HL-60 (cell line): ENCODE measurements at regions not wholly inside any gene's neighbourhood (a gene's known extent, or its start where the extent isn't known, plus 50 kb on each side); places are given as distances from the start of the nearest gene placed in this dataset.

Experiments used
- TF ChIP-seq, protein P1 (sequence below): IDR thresholded peaks from one replicate; pipeline ENCODE4 v1.5.1; 2011; ENCODE audit warnings: low read length, control low read depth, inconsistent platforms; ENCODE audit not compliant: insufficient read depth
- TF ChIP-seq, protein P2 (sequence below): IDR thresholded peaks from 2 replicates; pipeline ENCODE4 v1.6.1; 2012; ENCODE audit warnings: low read depth; ENCODE audit not compliant: insufficient replicate concordance

DNA sequence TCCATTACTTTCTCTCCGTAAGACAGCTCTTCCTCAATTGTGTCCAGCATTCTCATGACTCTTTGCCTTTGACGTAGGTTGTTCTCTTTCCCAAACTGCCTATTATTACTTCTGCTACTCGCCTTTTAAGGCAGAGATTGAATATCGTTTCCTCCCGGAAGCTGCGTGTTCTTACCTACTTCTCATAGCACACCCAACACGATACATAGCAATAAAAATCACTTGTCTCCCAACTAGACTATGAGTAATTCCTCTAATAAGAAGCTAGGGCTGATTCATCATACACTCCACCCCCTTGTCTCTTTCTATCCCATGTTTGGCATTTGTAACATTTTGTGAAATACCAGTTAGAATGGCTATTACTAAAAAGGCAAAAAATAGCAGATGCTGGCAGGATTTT is 55.8 kb upstream of the SGIP1 start:
- TF ChIP-seq, protein P1, sequence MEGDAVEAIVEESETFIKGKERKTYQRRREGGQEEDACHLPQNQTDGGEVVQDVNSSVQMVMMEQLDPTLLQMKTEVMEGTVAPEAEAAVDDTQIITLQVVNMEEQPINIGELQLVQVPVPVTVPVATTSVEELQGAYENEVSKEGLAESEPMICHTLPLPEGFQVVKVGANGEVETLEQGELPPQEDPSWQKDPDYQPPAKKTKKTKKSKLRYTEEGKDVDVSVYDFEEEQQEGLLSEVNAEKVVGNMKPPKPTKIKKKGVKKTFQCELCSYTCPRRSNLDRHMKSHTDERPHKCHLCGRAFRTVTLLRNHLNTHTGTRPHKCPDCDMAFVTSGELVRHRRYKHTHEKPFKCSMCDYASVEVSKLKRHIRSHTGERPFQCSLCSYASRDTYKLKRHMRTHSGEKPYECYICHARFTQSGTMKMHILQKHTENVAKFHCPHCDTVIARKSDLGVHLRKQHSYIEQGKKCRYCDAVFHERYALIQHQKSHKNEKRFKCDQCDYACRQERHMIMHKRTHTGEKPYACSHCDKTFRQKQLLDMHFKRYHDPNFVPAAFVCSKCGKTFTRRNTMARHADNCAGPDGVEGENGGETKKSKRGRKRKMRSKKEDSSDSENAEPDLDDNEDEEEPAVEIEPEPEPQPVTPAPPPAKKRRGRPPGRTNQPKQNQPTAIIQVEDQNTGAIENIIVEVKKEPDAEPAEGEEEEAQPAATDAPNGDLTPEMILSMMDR = no peak
- TF ChIP-seq, protein P2, sequence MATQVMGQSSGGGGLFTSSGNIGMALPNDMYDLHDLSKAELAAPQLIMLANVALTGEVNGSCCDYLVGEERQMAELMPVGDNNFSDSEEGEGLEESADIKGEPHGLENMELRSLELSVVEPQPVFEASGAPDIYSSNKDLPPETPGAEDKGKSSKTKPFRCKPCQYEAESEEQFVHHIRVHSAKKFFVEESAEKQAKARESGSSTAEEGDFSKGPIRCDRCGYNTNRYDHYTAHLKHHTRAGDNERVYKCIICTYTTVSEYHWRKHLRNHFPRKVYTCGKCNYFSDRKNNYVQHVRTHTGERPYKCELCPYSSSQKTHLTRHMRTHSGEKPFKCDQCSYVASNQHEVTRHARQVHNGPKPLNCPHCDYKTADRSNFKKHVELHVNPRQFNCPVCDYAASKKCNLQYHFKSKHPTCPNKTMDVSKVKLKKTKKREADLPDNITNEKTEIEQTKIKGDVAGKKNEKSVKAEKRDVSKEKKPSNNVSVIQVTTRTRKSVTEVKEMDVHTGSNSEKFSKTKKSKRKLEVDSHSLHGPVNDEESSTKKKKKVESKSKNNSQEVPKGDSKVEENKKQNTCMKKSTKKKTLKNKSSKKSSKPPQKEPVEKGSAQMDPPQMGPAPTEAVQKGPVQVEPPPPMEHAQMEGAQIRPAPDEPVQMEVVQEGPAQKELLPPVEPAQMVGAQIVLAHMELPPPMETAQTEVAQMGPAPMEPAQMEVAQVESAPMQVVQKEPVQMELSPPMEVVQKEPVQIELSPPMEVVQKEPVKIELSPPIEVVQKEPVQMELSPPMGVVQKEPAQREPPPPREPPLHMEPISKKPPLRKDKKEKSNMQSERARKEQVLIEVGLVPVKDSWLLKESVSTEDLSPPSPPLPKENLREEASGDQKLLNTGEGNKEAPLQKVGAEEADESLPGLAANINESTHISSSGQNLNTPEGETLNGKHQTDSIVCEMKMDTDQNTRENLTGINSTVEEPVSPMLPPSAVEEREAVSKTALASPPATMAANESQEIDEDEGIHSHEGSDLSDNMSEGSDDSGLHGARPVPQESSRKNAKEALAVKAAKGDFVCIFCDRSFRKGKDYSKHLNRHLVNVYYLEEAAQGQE = no peak
